H1 (cell line): ENCODE measurements at regions not wholly inside any gene's neighbourhood (a gene's known extent, or its start where the extent isn't known, plus 50 kb on each side); places are given as distances from the start of the nearest gene placed in this dataset.
A peak's percentile ranks its signal among the peaks of the same experiment; 100 is the strongest.

Source experiments
- CTCF ChIA-PET: fragments of 300-600 bp; sonication (Branson Sonifier 250); formaldehyde crosslinking; loops from one replicate; lab custom pipeline; 2021; ENCODE audit not compliant: partially characterized antibody; lab: Charles Lee
- POLR2A ChIA-PET: fragments of 300-600 bp; sonication (Branson Sonifier 250); formaldehyde crosslinking; loops from one replicate; lab custom pipeline; 2021; ENCODE audit warnings: inconsistent platforms; ENCODE audit not compliant: partially characterized antibody; lab: Charles Lee
- DNase-seq, 2 experiments: peaks; one replicate each; pipeline versions ENCODE4 v3.0.0 to v3.0.0-alpha.2; 2010 to 2022; ENCODE audit warnings: low spot score in 2 of 2, low read depth in 1 of 2, mixed read lengths in 1 of 2
- FAIRE-seq: peaks from 2 replicates; lab custom pipeline; 2011; peaks lifted over from hg19 to GRCh38; lab: Jason Lieb, UNC
- H2AFZ ChIP-seq: 2 replicates; pipeline ENCODE4 v1.8.1; 2012; ENCODE audit warnings: low read length, inconsistent platforms
- H2AK5ac ChIP-seq: 2 replicates; pipeline ENCODE4 v1.6.1; 2013; ENCODE audit warnings: low read depth, low read length
- H2BK120ac ChIP-seq: replicated peaks from 2 replicates; pipeline ENCODE3; 2013; ENCODE audit warnings: low read depth, low read length, inconsistent platforms
- H2BK12ac ChIP-seq: 2 replicates; pipeline ENCODE4 v1.6.1; 2013; ENCODE audit warnings: low read depth, low read length
- H2BK15ac ChIP-seq: 2 replicates; pipeline ENCODE4 v1.6.1; 2013; ENCODE audit warnings: low read length
- H2BK20ac ChIP-seq: 2 replicates; pipeline ENCODE4 v1.6.1; 2013; ENCODE audit warnings: low read length
- H2BK5ac ChIP-seq: 2 replicates; pipeline ENCODE4 v1.6.1; 2013; ENCODE audit warnings: low read depth, low read length
- H3K14ac ChIP-seq: 2 replicates; pipeline ENCODE4 v1.6.1; 2013; ENCODE audit warnings: inconsistent platforms; ENCODE audit not compliant: insufficient read length
- H3K18ac ChIP-seq: 2 replicates; pipeline ENCODE4 v1.6.1; 2013; ENCODE audit warnings: low read length; ENCODE audit errors: extremely low read depth
- H3K23ac ChIP-seq: 2 replicates; pipeline ENCODE4 v1.6.1; 2013; ENCODE audit warnings: inconsistent platforms; ENCODE audit not compliant: insufficient read length
- H3K23me2 ChIP-seq: 2 replicates; pipeline ENCODE4 v1.6.1; 2013; ENCODE audit warnings: low read depth, low read length
- H3K27ac ChIP-seq: 2 replicates; pipeline ENCODE4 v1.6.1; 2011; ENCODE audit warnings: low read depth, low read length, inconsistent platforms
- H3K27me3 ChIP-seq, 4 experiments: replicated peaks in 1 of 4; 1 replicate in 1 of 4; 2 replicates in 3 of 4; pipeline versions ENCODE4 v1.6.1 to v1.8.1; 2011 to 2013; ENCODE audit warnings: low read length in 3 of 4, mild to moderate bottlenecking in 3 of 4, inconsistent platforms in 2 of 4, mixed read lengths in 2 of 4, moderate library complexity in 1 of 4; ENCODE audit not compliant: control insufficient read depth in 3 of 4, insufficient read depth in 3 of 4; ENCODE audit errors: extremely low read depth in 1 of 4
- H3K36me3 ChIP-seq, 4 experiments: 2 replicates each; pipeline versions ENCODE4 v1.6.1 to v1.8.1; 2011 to 2013; ENCODE audit warnings: mild to moderate bottlenecking in 4 of 4, low read length in 3 of 4, moderate library complexity in 2 of 4, control low read depth in 1 of 4, inconsistent platforms in 1 of 4; ENCODE audit not compliant: insufficient read depth in 4 of 4, control insufficient read depth in 2 of 4
- H3K4ac ChIP-seq: replicated peaks from 2 replicates; pipeline ENCODE3; 2013; ENCODE audit warnings: low read length, low read depth, mixed read lengths, inconsistent platforms; ENCODE audit not compliant: insufficient read length
- H3K4me1 ChIP-seq, 4 experiments: replicated peaks in 1 of 4; 1 replicate in 1 of 4; 2 replicates in 3 of 4; pipeline versions ENCODE4 v1.6.1 to v1.8.1; 2011 to 2013; ENCODE audit warnings: low read length in 3 of 4, inconsistent platforms in 2 of 4, mixed read lengths in 1 of 4; ENCODE audit not compliant: insufficient read depth in 4 of 4, control insufficient read depth in 3 of 4
- H3K4me2 ChIP-seq, 2 experiments: 2 replicates each; pipeline versions ENCODE4 v1.6.1 to v1.8.1; 2011 to 2013; ENCODE audit warnings: low read depth in 2 of 2, low read length in 2 of 2, control low read depth in 1 of 2, inconsistent platforms in 1 of 2, mild to moderate bottlenecking in 1 of 2; ENCODE audit not compliant: insufficient read depth in 1 of 2
- H3K4me3 ChIP-seq, 4 experiments: fragments of 200-600, 300-600 bp in 1 of 4; sonication (generic), shearing (Covaris generic), sonication (Bioruptor Twin) in 1 of 4; 2 replicates each; pipeline versions ENCODE4 v1.5.1 to v1.8.1; 2011 to 2016; ENCODE audit warnings: low read length in 4 of 4, low read depth in 3 of 4, control low read depth in 2 of 4, inconsistent platforms in 2 of 4, mild to moderate bottlenecking in 2 of 4, mixed read lengths in 1 of 4, moderate library complexity in 1 of 4; ENCODE audit not compliant: insufficient read depth in 2 of 4; ENCODE audit errors: extremely low read depth in 1 of 4
- H3K56ac ChIP-seq: replicated peaks from 2 replicates; pipeline ENCODE3; 2013; ENCODE audit warnings: low read depth, mild to moderate bottlenecking, mixed read lengths, low read length, inconsistent platforms; ENCODE audit not compliant: insufficient read length
- H3K79me1 ChIP-seq: 2 replicates; pipeline ENCODE4 v1.6.1; 2013; ENCODE audit warnings: low read depth, low read length, control low read depth
- H3K79me2 ChIP-seq, 2 experiments: 2 replicates each; pipeline versions ENCODE4 v1.6.1 to v1.8.1; 2012 to 2013; ENCODE audit warnings: low read length in 2 of 2, mild to moderate bottlenecking in 2 of 2, inconsistent platforms in 1 of 2; ENCODE audit not compliant: insufficient read depth in 2 of 2, control insufficient read depth in 1 of 2
- H3K9ac ChIP-seq, 4 experiments: replicated peaks in 1 of 4; 1 replicate in 1 of 4; 2 replicates in 3 of 4; pipeline versions ENCODE4 v1.6.1 to v1.8.1; 2011 to 2013; ENCODE audit warnings: low read depth in 3 of 4, low read length in 3 of 4, control low read depth in 2 of 4, mild to moderate bottlenecking in 2 of 4, moderate library complexity in 2 of 4, inconsistent platforms in 1 of 4; ENCODE audit errors: extremely low read depth in 1 of 4
- H3K9me3 ChIP-seq, 2 experiments: 2 replicates each; pipeline versions ENCODE4 v1.6.1 to v1.8.1; 2012 to 2013; ENCODE audit warnings: mild to moderate bottlenecking in 2 of 2, moderate library complexity in 2 of 2, control low read depth in 1 of 2, inconsistent platforms in 1 of 2, low read depth in 1 of 2, low read length in 1 of 2, mixed read lengths in 1 of 2; ENCODE audit not compliant: insufficient read depth in 2 of 2
- H4K20me1 ChIP-seq, 2 experiments: replicated peaks in 1 of 2; 2 replicates each; pipeline versions ENCODE3 to v1.8.1; 2011 to 2013; ENCODE audit warnings: inconsistent platforms in 2 of 2, low read length in 2 of 2, mild to moderate bottlenecking in 1 of 2; ENCODE audit not compliant: insufficient read depth in 2 of 2, control insufficient read depth in 1 of 2
- H4K5ac ChIP-seq: 2 replicates; pipeline ENCODE4 v1.6.1; 2013; ENCODE audit warnings: low read length, low read depth, mixed read lengths, inconsistent platforms; ENCODE audit not compliant: insufficient read length
- H4K8ac ChIP-seq: 2 replicates; pipeline ENCODE4 v1.8.0; 2013; ENCODE audit warnings: mild to moderate bottlenecking, moderate library complexity, low read length, inconsistent platforms; ENCODE audit not compliant: insufficient read depth; ENCODE audit errors: extremely low read depth
- H4K91ac ChIP-seq: replicated peaks from 2 replicates; pipeline ENCODE3; 2013; ENCODE audit warnings: low read length, mixed read lengths, inconsistent platforms; ENCODE audit not compliant: insufficient read length
- CBX8 ChIP-seq: fragments of 300-800, 300-1000 bp; sonication (generic); IDR thresholded peaks from 2 replicates; pipeline ENCODE4 v1.7.1; 2016; ENCODE audit warnings: low read depth, low read length, borderline replicate concordance
- CHD2 ChIP-seq: IDR thresholded peaks from 2 replicates; pipeline ENCODE4 v1.6.1; 2012; ENCODE audit warnings: low read length, improper control_type of control experiment
- CREB1 ChIP-seq: IDR thresholded peaks from 2 replicates; pipeline ENCODE4 v1.6.1; 2012; ENCODE audit warnings: inconsistent platforms
- CTBP2 ChIP-seq: IDR thresholded peaks from 2 replicates; pipeline ENCODE4 v1.7.0; 2011; ENCODE audit warnings: borderline replicate concordance, mild to moderate bottlenecking, moderate library complexity, mixed read lengths, low read length; ENCODE audit not compliant: insufficient read depth, insufficient read length
- GTF2F1 ChIP-seq: IDR thresholded peaks from 2 replicates; pipeline ENCODE4 v1.6.1; 2012; ENCODE audit warnings: low read depth, low read length, improper control_type of control experiment, borderline replicate concordance
- KDM1A ChIP-seq: fragments of 200-600, 300-600 bp; sonication (generic); IDR thresholded peaks from 2 replicates; pipeline ENCODE4 v1.7.1; 2016; ENCODE audit warnings: mild to moderate bottlenecking, low read length, borderline replicate concordance
- RFX5 ChIP-seq: IDR thresholded peaks from 2 replicates; pipeline ENCODE4 v1.6.1; 2011; ENCODE audit warnings: low read depth, low read length, improper control_type of control experiment, borderline replicate concordance
- SIX5 ChIP-seq: IDR thresholded peaks from 2 replicates; pipeline ENCODE4 v1.6.1; 2011; ENCODE audit warnings: mild to moderate bottlenecking, low read depth, low read length
- TBP ChIP-seq: IDR thresholded peaks from 2 replicates; pipeline ENCODE4 v1.6.1; 2011; ENCODE audit warnings: low read depth, low read length, improper control_type of control experiment
- YY1 ChIP-seq: IDR thresholded peaks from 2 replicates; pipeline ENCODE4 v1.6.1; 2011; ENCODE audit warnings: low read depth, mild to moderate bottlenecking, low read length
- WGBS, 2 experiments: shearing (Covaris generic) in 1 of 2; methylation state at CpG; one replicate each; pipeline versions ENCODE4 v1.1.6 to v1.1.7; 2013 to 2015; ENCODE audit warnings: low lambda C conversion rate in 2 of 2, mixed read lengths in 2 of 2, inconsistent platforms in 1 of 2, low coverage in 1 of 2, missing lambda C conversion rate in 1 of 2; ENCODE audit not compliant: insufficient replicate concordance in 2 of 2, insufficient coverage in 1 of 2, insufficient read length in 1 of 2; ENCODE audit errors: extremely low coverage in 1 of 2, missing lambda C conversion rate in 1 of 2; 5-methylcytosine and 5-hydroxymethylcytosine counted together
- TF ChIP-seq, protein P1 (sequence below): IDR thresholded peaks from 2 replicates; pipeline ENCODE4 v1.6.1; 2011; ENCODE audit warnings: low read length, improper control_type of control experiment

DNA sequence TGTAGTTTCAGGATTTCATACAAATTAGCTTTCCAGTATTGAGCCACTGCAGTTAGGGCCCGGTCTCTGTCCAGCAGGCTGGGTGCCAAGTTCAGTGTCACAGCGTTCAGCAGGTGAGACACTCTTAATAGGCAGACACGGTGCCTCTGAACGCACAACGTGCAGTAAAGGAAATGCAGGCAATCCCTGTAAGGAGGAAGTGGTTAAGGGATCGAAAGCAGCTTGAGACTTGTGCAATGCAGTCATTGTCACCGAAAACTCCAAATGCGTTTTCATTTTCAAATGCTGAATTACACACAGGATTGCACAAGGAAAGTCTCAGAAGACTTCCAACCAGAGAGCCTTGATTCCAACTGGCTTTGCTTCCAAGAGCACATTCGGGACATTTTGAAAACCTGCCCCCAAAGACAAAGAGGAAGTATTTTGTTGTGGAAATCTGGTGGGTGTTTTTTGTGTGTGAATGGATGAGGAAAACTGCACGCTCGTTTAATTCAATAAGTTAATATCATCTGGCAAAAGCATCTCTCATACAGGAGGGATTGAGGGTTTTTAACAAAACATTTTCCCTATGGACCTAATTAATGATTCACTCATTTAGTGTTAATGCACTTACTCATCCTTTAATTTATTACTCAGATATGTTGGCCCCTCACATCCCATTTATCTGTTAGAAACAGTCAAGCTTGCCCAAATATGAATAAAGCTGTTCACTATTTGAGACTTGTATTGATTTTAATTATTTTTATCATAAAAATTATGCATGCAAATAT, 61.6 kb downstream of the PTGS2 start:
- no peaks in the 10 kb centered on the region for H3K27me3 ChIP-seq
- no peak overlapping the region for H3K4me3 ChIP-seq
- H2BK5ac ChIP-seq = no peak overlapping the region
- CTCF ChIA-PET = interaction anchor here (0.9 to 1.6 kb wide), 5 partner anchors 8 to 368 kb away, joined by 3 to 5 read pairs (median 3); partner anchors contain the start of gene PTGS2
- H2AFZ ChIP-seq = peak overlapping the region; percentile 95
- no peak overlapping the region for H3K18ac ChIP-seq
- H2BK20ac ChIP-seq = no peak overlapping the region
- H3K36me3 ChIP-seq = no peaks in the 10 kb centered on the region
- POLR2A ChIA-PET = no interaction called here
- no peaks in the 10 kb centered on the region for H4K20me1 ChIP-seq
- no peak overlapping the region for H3K27ac ChIP-seq
- H4K91ac ChIP-seq = no peak overlapping the region
- 0 out of 2 replicates have a peak overlapping the region, but pooled peaks have one; percentile 23 for H2BK12ac ChIP-seq
- H3K9ac ChIP-seq = no peak overlapping the region
- WGBS, 2 experiments = 87% methylated on average over 11 of the region's 11 CpGs; no CpG with 5 or more reads in 1 of the 2 experiments
- no peaks in the 10 kb centered on the region for H3K79me1 ChIP-seq
- no peaks in the 10 kb centered on the region for H3K79me2 ChIP-seq
- no peak overlapping the region for H4K8ac ChIP-seq
- no peaks in the 10 kb centered on the region for H3K4me1 ChIP-seq
- FAIRE-seq (no peak), DNase-seq (no peak)
- no peak overlapping the region for H3K56ac ChIP-seq
- H3K9me3 ChIP-seq = no peaks in the 10 kb centered on the region
- H3K4ac ChIP-seq = no peak overlapping the region
- no peak overlapping the region for H2AK5ac ChIP-seq
- no peak overlapping the region for H3K4me2 ChIP-seq
- no peak overlapping the region for H4K5ac ChIP-seq
- H3K23ac ChIP-seq = no peak overlapping the region
- no peak overlapping the region for H2BK15ac ChIP-seq
- no peak overlapping the region for H2BK120ac ChIP-seq
- no peak overlapping the region for H3K14ac ChIP-seq
- peaks cover 2% of the 10 kb centered on the region; the same call in 1 of the 2 replicates for H3K23me2 ChIP-seq
- TF ChIP-seq SIX5 (no peak), YY1 (no peak), CTBP2 (no peak), KDM1A (no peak), CBX8 (no peak), CHD2 (no peak), CREB1 (no peak), TBP (no peak), RFX5 (no peak), GTF2F1 (no peak)
- TF ChIP-seq, protein P1, sequence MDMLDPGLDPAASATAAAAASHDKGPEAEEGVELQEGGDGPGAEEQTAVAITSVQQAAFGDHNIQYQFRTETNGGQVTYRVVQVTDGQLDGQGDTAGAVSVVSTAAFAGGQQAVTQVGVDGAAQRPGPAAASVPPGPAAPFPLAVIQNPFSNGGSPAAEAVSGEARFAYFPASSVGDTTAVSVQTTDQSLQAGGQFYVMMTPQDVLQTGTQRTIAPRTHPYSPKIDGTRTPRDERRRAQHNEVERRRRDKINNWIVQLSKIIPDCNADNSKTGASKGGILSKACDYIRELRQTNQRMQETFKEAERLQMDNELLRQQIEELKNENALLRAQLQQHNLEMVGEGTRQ = no peak
